HG03139 (cell line): ENCODE measurements at regions not wholly inside any gene's neighbourhood (a gene's known extent, or its start where the extent isn't known, plus 50 kb on each side); places are given as distances from the start of the nearest gene placed in this dataset.
A peak's percentile ranks its signal among the peaks of the same experiment; 100 is the strongest.
"Not testable (repeated sequence)": the region's sequence is repeated elsewhere in the genome, so short reads cannot be mapped to it uniquely, and the experiment has no call there.

ENCODE experiments used
- ATAC-seq: cut with Tn5 transposase; IDR thresholded peaks from one replicate; pipeline ENCODE4 v1.9.1; 2021; ENCODE audit not compliant: unreplicated experiment

GRCh38 chr4:138579146-138579545, 337.0 kb upstream of the SLC7A11 start:
- no peak for ATAC-seq

- not testable (repeated sequence) for ATAC-seq
Measured at GRCh38 chr4:138577826-138578225, 335.7 kb upstream of the SLC7A11 start.

GRCh38 chr4:138577145-138577544, 335.0 kb upstream of the SLC7A11 start:
- ATAC-seq: no peak

- no peak for ATAC-seq
Measured at GRCh38 chr4:138576684-138577083, 334.5 kb upstream of the SLC7A11 start.

- ATAC-seq: no peak
Measured at GRCh38 chr4:138573246-138573645, 331.1 kb upstream of the SLC7A11 start.

GRCh38 chr4:138572007-138572406, 329.9 kb upstream of the SLC7A11 start:
- no peak for ATAC-seq

GRCh38 chr4:138567696-138568095, 325.5 kb upstream of the SLC7A11 start:
- ATAC-seq: no peak

GRCh38 chr4:138565576-138565975, 323.4 kb upstream of the SLC7A11 start:
- ATAC-seq: no peak

GRCh38 chr4:138562544-138562991, 320.4 kb upstream of the SLC7A11 start:
- ATAC-seq: no peak

- no peak for ATAC-seq
Measured at GRCh38 chr4:138561906-138562305, 319.8 kb upstream of the SLC7A11 start.

GRCh38 chr4:138561276-138561880, 319.2 kb upstream of the SLC7A11 start:
- ATAC-seq: no peak

GRCh38 chr4:138560448-138560847, 318.3 kb upstream of the SLC7A11 start:
- no peak for ATAC-seq

- no peak for ATAC-seq
Measured at GRCh38 chr4:138558886-138559285, 316.7 kb upstream of the SLC7A11 start.

GRCh38 chr4:138555584-138555983, 313.4 kb upstream of the SLC7A11 start:
- ATAC-seq: peak; percentile 95

- ATAC-seq: no peak
Measured at GRCh38 chr4:138555108-138555507, 313.0 kb upstream of the SLC7A11 start.

- no peak for ATAC-seq
Measured at GRCh38 chr4:138553001-138553845, 311.1 kb upstream of the SLC7A11 start.

- ATAC-seq: no peak
Measured at GRCh38 chr4:138542191-138542776, 300.1 kb upstream of the SLC7A11 start.

GRCh38 chr4:138540056-138540800, 298.1 kb upstream of the SLC7A11 start:
- ATAC-seq: no peak

- ATAC-seq: no peak
Measured at GRCh38 chr4:138538743-138539142, 296.6 kb upstream of the SLC7A11 start.

- ATAC-seq: no peak
Measured at GRCh38 chr4:138537731-138538490, 295.8 kb upstream of the SLC7A11 start.

- no peak for ATAC-seq
Measured at GRCh38 chr4:138535316-138535715, 293.2 kb upstream of the SLC7A11 start.
